GM10248 (cell line): ENCODE measurements at regions not wholly inside any gene's neighbourhood (a gene's known extent, or its start where the extent isn't known, plus 50 kb on each side); places are given as distances from the start of the nearest gene placed in this dataset.
"Not testable (repeated sequence)": the region's sequence is repeated elsewhere in the genome, so short reads cannot be mapped to it uniquely, and the experiment has no call there.

Experiments used
- CTCF ChIA-PET: fragments of 300-600 bp; sonication (Branson Sonifier 250); formaldehyde crosslinking; extraction: SDS; loops from one replicate; lab custom pipeline; 2021; ENCODE audit warnings: antibody characterized with exemption; lab: Yijun Ruan, JAX
- POLR2A ChIA-PET: fragments of 350-650 bp; sonication (Branson Sonifier 250); formaldehyde crosslinking; extraction: SDS; loops from one replicate; lab custom pipeline; 2020; ENCODE audit warnings: antibody characterized with exemption; lab: Yijun Ruan, JAX
- DNase-seq: peaks from one replicate; pipeline ENCODE4 v3.0.0; 2012; ENCODE audit errors: extremely low spot score
- CTCF ChIP-seq: IDR thresholded peaks from 2 replicates; pipeline ENCODE4 v1.5.1; 2012; ENCODE audit warnings: mild to moderate bottlenecking, low read depth; ENCODE audit errors: extremely low read depth, missing control alignments, control extremely low read depth

- ChIA-PET POLR2A (no interaction called here), CTCF (no interaction called here)
- DNase-seq: no peak
- no peak for TF ChIP-seq CTCF
These were observed 67.3 kb upstream of the DHRSX start for GRCh38 chrX:2568125-2568524.

- no peak for DNase-seq
- ChIA-PET CTCF (no interaction called here), POLR2A (no interaction called here)
- TF ChIP-seq CTCF: no peak
These were observed 65.3 kb upstream of the DHRSX start for GRCh38 chrX:2566055-2566454.

- ChIA-PET POLR2A (no interaction called here), CTCF (no interaction called here)
- TF ChIP-seq CTCF: no peak
- DNase-seq: no peak
These were observed 60.7 kb upstream of the DHRSX start for GRCh38 chrX:2561456-2561855.

- ChIA-PET CTCF (no interaction called here), POLR2A (no interaction called here)
- DNase-seq: no peak
- no peak for TF ChIP-seq CTCF
These were observed 58.3 kb upstream of the DHRSX start for GRCh38 chrX:2559124-2559523.

- TF ChIP-seq CTCF: no peak
- ChIA-PET CTCF (no interaction called here), POLR2A (no interaction called here)
- DNase-seq: no peak
These were observed 54.1 kb upstream of the DHRSX start for GRCh38 chrX:2554891-2555290.

- DNase-seq, POLR2A ChIA-PET, CTCF ChIA-PET: not testable (repeated sequence)
These were observed 53.3 kb upstream of the DHRSX start for GRCh38 chrX:2554066-2554465.

- TF ChIP-seq CTCF: no peak
- POLR2A ChIA-PET: no interaction called here
- CTCF ChIA-PET: no interaction called here
- no peak for DNase-seq
These were observed 51.9 kb upstream of the DHRSX start for GRCh38 chrX:2552621-2553201.
